GM12874 (cell line): ENCODE measurements at regions not wholly inside any gene's neighbourhood (a gene's known extent, or its start where the extent isn't known, plus 50 kb on each side); places are given as distances from the start of the nearest gene placed in this dataset.

Experiments used
- TF ChIP-seq, protein P1 (sequence below): IDR thresholded peaks from 2 replicates; pipeline ENCODE4 v1.5.1; 2011; ENCODE audit warnings: low read depth, mild to moderate bottlenecking, control low read depth, low read length, moderate library complexity; ENCODE audit not compliant: insufficient read depth

- TF ChIP-seq, protein P1, sequence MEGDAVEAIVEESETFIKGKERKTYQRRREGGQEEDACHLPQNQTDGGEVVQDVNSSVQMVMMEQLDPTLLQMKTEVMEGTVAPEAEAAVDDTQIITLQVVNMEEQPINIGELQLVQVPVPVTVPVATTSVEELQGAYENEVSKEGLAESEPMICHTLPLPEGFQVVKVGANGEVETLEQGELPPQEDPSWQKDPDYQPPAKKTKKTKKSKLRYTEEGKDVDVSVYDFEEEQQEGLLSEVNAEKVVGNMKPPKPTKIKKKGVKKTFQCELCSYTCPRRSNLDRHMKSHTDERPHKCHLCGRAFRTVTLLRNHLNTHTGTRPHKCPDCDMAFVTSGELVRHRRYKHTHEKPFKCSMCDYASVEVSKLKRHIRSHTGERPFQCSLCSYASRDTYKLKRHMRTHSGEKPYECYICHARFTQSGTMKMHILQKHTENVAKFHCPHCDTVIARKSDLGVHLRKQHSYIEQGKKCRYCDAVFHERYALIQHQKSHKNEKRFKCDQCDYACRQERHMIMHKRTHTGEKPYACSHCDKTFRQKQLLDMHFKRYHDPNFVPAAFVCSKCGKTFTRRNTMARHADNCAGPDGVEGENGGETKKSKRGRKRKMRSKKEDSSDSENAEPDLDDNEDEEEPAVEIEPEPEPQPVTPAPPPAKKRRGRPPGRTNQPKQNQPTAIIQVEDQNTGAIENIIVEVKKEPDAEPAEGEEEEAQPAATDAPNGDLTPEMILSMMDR, result no peak
Measured at GRCh38 chr15:93246266-93247242, 157.5 kb upstream of the RGMA start.

GRCh38 chr15:93245661-93246042 lies 156.6 kb upstream of the RGMA start:
- TF ChIP-seq, protein P1, result no peak

GRCh38 chr15:93244696-93245660 lies 156.0 kb upstream of the RGMA start:
- TF ChIP-seq, protein P1, result no peak

GRCh38 chr15:93243573-93243972 lies 154.6 kb upstream of the RGMA start:
- TF ChIP-seq, protein P1, result no peak

GRCh38 chr15:93241696-93242585 lies 152.9 kb upstream of the RGMA start:
- TF ChIP-seq, protein P1, result no peak

DNA sequence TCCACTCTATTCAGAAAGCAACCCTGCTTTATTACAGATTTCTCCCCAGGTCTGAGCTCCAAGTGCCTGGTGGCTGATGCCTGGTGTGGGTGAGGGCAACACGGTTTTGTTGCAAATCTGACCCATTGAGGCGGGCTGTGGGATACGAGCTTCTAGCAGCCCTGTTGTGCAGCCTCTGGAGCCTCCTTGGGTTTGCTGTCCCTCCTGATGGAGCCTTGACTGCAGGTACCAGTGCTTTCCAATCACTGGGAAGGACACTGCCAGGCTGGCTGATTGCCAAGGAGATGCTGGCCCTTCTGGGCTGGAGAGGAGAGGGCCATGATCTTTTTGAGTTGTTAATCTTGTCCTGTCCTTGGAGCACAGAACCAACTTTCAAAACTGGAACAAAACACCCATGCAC lies 151.0 kb upstream of the RGMA start:
- TF ChIP-seq, protein P1, result no peak
